ENCODE measurements at regions not wholly inside any gene's neighbourhood (a gene's known extent, or its start where the extent isn't known, plus 50 kb on each side); places are given as distances from the start of the nearest gene placed in this dataset.

- no peak for TF ChIP-seq CTCF (IDR thresholded peaks at IDR 0.05; ENCODE audit: low read depth, low read length)
- DNase-seq (ENCODE audit: extremely low read depth, low read depth): no peak
Observed at GRCh38 chr13:85284349-85284748, 514.9 kb downstream of the SLITRK6 start.

- no peak for DNase-seq (ENCODE audit: extremely low read depth, low read depth)
Observed at GRCh38 chr13:85283408-85283807, 515.8 kb downstream of the SLITRK6 start.

GRCh38 chr13:85282876-85283275 lies 516.3 kb downstream of the SLITRK6 start:
- DNase-seq (ENCODE audit: extremely low read depth, low read depth): no peak
- TF ChIP-seq CTCF (IDR thresholded peaks at IDR 0.05; ENCODE audit: low read depth, low read length): no peak

More at GRCh38 chr13:85283408-85283807, 515.8 kb downstream of the SLITRK6 start:
- no peak for TF ChIP-seq CTCF (IDR thresholded peaks at IDR 0.05; ENCODE audit: low read depth, low read length)

- no peak for DNase-seq (ENCODE audit: extremely low read depth, low read depth)
- TF ChIP-seq CTCF (IDR thresholded peaks at IDR 0.05; ENCODE audit: low read depth, low read length): no peak
Observed at GRCh38 chr13:85278851-85279250, 520.4 kb downstream of the SLITRK6 start.

- no peak for TF ChIP-seq CTCF (IDR thresholded peaks at IDR 0.05; ENCODE audit: low read depth, low read length)
- no peak for DNase-seq (ENCODE audit: extremely low read depth, low read depth)
Observed at GRCh38 chr13:85277748-85278147, 521.5 kb downstream of the SLITRK6 start.

- no peak for TF ChIP-seq CTCF (IDR thresholded peaks at IDR 0.05; ENCODE audit: low read depth, low read length)
- DNase-seq (ENCODE audit: extremely low read depth, low read depth): no peak
Observed at GRCh38 chr13:85266771-85267170, 532.4 kb downstream of the SLITRK6 start.

GRCh38 chr13:85266331-85266730 lies 532.9 kb downstream of the SLITRK6 start:
- DNase-seq (ENCODE audit: extremely low read depth, low read depth): no peak
- TF ChIP-seq CTCF (IDR thresholded peaks at IDR 0.05; ENCODE audit: low read depth, low read length): no peak

All from AG09319 (cell line).